Stimulated activated naive B cell treated with anti-CD40 and anti-IgM and Interleukin-4, amounts not matched to agents 10 μg/mL and 1 μg/mL and 100 μg/mL, for 72 hours (primary cell): ENCODE measurements at regions not wholly inside any gene's neighbourhood (a gene's known extent, or its start where the extent isn't known, plus 50 kb on each side); places are given as distances from the start of the nearest gene placed in this dataset.

Experiments
- ATAC-seq, 2 donors: fragments of 150-1000 bp; cut with Tn5 transposase; replicated peaks; 2 replicates each; pipeline ENCODE4 v1.10.0; 2021; ENCODE audit warnings: moderate library complexity in 1 of 2
- DNase-seq: peaks from one replicate; pipeline ENCODE4 v3.0.0; 2021
- H3K27ac Mint-ChIP-seq: one replicate; pipeline ENCODE4 v1.8.0; 2022; ENCODE audit warnings: mild to moderate bottlenecking, mixed read lengths
- H3K27me3 Mint-ChIP-seq, 2 donors: one replicate each; pipeline ENCODE4 v1.8.0; 2022; ENCODE audit warnings: mixed read lengths in 2 of 2
- H3K36me3 Mint-ChIP-seq, 2 donors: one replicate each; pipeline ENCODE4 v1.8.0; 2022; ENCODE audit warnings: mixed read lengths in 2 of 2, mild to moderate bottlenecking in 1 of 2
- H3K4me1 Mint-ChIP-seq, 2 donors: one replicate each; pipeline ENCODE4 v1.8.0; 2022; ENCODE audit warnings: mixed read lengths in 2 of 2, mild to moderate bottlenecking in 1 of 2
- H3K4me3 Mint-ChIP-seq, 2 donors: one replicate each; pipeline ENCODE4 v1.8.0; 2022; ENCODE audit warnings: mild to moderate bottlenecking in 2 of 2, mixed read lengths in 2 of 2, moderate library complexity in 1 of 2
- H3K9me3 Mint-ChIP-seq, 2 donors: one replicate each; pipeline ENCODE4 v1.8.0; 2022; ENCODE audit warnings: mixed read lengths in 2 of 2, mild to moderate bottlenecking in 1 of 2

GRCh38 chr2:146874260-146874658 is 970.6 kb upstream of the ACVR2A start:
- no peak overlapping the region for H3K4me3 Mint-ChIP-seq
- no peak for ATAC-seq
- H3K27me3 Mint-ChIP-seq, result no peaks in the 10 kb centered on the region
- H3K4me1 Mint-ChIP-seq, result no peaks in the 10 kb centered on the region
- no peak overlapping the region for H3K27ac Mint-ChIP-seq
- H3K9me3 Mint-ChIP-seq, result no peaks in the 10 kb centered on the region
- no peak for DNase-seq
- H3K36me3 Mint-ChIP-seq, result no peaks in the 10 kb centered on the region

GRCh38 chr2:146873646-146874259 is 971.1 kb upstream of the ACVR2A start:
- Mint-ChIP-seq H3K27ac (no peak overlapping the region), H3K4me3 (no peak overlapping the region), H3K9me3 (no peaks in the 10 kb centered on the region), H3K36me3 (no peaks in the 10 kb centered on the region), H3K4me1 (no peaks in the 10 kb centered on the region), H3K27me3 (no peaks in the 10 kb centered on the region)
- DNase-seq (no peak), ATAC-seq (no peak)

DNA sequence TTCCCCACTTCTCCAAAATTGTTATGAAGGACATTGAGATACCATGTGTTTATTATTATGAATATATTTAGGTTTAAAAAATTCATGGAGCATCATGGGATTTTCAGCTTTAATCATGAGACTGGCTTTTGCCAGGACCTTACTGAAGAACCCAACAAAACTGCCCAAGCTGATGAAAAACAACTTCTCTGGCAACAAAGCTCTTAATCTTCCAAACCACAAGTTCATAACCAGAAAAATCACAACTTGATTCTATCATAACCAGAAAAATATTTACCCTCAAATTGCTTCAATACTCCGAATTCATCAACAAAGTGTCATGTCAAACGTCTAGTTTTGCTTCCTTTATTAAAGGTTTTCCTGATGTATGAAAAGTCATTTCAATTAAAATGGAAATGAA is 971.8 kb upstream of the ACVR2A start:
- Mint-ChIP-seq H3K36me3 (no peaks in the 10 kb centered on the region), H3K4me1 (no peaks in the 10 kb centered on the region), H3K27me3 (no peaks in the 10 kb centered on the region), H3K27ac (no peak overlapping the region), H3K9me3 (no peaks in the 10 kb centered on the region), H3K4me3 (no peak overlapping the region)
- DNase-seq (no peak), ATAC-seq (no peak)

DNA sequence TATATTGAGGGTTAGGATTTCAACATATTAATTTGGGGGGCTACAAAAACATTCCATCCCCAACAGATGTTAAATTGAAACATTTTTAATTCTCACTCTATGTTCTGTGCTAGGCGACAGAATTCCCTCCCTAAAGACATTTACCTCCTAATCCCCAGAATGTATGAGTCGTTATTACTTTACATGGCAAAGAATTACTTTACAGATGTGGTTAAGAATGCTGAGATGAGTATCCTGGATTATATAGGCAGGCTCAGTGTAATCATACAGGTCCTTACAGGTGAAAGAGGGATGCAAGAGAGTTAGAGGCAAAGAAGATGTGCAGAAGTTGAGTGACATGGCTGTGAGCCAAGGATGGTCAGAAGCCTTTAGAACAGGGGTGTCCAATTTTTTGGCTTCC is 974.1 kb upstream of the ACVR2A start:
- no peak overlapping the region for H3K4me3 Mint-ChIP-seq
- no peak for DNase-seq
- H3K27me3 Mint-ChIP-seq, result no peaks in the 10 kb centered on the region
- no peak for ATAC-seq
- H3K36me3 Mint-ChIP-seq, result no peaks in the 10 kb centered on the region
- H3K27ac Mint-ChIP-seq, result no peak overlapping the region
- no peaks in the 10 kb centered on the region for H3K4me1 Mint-ChIP-seq
- H3K9me3 Mint-ChIP-seq, result peaks cover under 1 to 1% of the 10 kb centered on the region in 2 donors

GRCh38 chr2:146869328-146869727 is 975.5 kb upstream of the ACVR2A start:
- H3K4me1 Mint-ChIP-seq, result no peaks in the 10 kb centered on the region
- H3K27me3 Mint-ChIP-seq, result no peaks in the 10 kb centered on the region
- H3K36me3 Mint-ChIP-seq, result no peaks in the 10 kb centered on the region
- ATAC-seq, result no peak
- H3K9me3 Mint-ChIP-seq, result peaks cover 3 to 7% of the 10 kb centered on the region in 2 donors
- H3K4me3 Mint-ChIP-seq, result no peak overlapping the region
- no peak for DNase-seq
- no peak overlapping the region for H3K27ac Mint-ChIP-seq

GRCh38 chr2:146868051-146868450 is 976.8 kb upstream of the ACVR2A start:
- Mint-ChIP-seq H3K4me3 (no peak overlapping the region), H3K9me3 (peaks cover 5 to 11% of the 10 kb centered on the region in 2 donors), H3K4me1 (no peaks in the 10 kb centered on the region), H3K36me3 (no peaks in the 10 kb centered on the region), H3K27ac (no peak overlapping the region), H3K27me3 (no peaks in the 10 kb centered on the region)
- ATAC-seq, result no peak
- no peak for DNase-seq

DNA sequence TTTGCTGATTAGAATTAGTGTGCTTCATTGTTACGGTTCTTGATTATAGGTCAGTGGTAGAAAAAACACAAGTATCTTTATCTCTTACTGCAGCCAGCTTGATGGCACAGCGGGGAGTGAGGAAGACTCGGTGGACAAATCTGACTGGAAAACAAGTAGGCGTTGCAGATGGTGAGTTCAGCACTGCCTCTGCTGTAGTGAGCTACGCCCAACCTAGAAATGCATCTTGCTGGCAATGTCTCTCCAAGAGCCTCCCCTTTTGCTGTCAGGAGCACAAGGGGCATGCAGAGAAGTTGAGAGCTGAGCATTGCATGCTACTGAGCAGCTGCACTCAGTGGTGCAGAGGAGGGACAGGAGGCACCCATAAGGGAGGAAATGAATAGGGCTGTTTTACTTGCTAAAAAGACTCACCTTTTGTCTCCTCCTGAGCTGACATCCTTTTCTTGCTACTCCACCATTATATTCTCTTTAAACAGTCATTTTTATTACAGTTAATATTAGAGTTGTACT is 977.3 kb upstream of the ACVR2A start:
- ATAC-seq (no peak), DNase-seq (no peak)
- H3K4me1 Mint-ChIP-seq, result no peaks in the 10 kb centered on the region
- no peaks in the 10 kb centered on the region for H3K27me3 Mint-ChIP-seq
- H3K9me3 Mint-ChIP-seq, result peaks cover 5 to 11% of the 10 kb centered on the region in 2 donors
- H3K36me3 Mint-ChIP-seq, result no peaks in the 10 kb centered on the region
- H3K4me3 Mint-ChIP-seq, result no peak overlapping the region
- H3K27ac Mint-ChIP-seq, result no peak overlapping the region

- H3K9me3 Mint-ChIP-seq, result peaks cover 0 to 1% of the 10 kb centered on the region in 2 donors
- no peak for ATAC-seq
- no peak for DNase-seq
- H3K4me1 Mint-ChIP-seq, result no peaks in the 10 kb centered on the region
- H3K27me3 Mint-ChIP-seq, result no peaks in the 10 kb centered on the region
- H3K36me3 Mint-ChIP-seq, result no peaks in the 10 kb centered on the region
- H3K4me3 Mint-ChIP-seq, result no peak overlapping the region
- H3K27ac Mint-ChIP-seq, result no peak overlapping the region
These were observed 990.9 kb upstream of the ACVR2A start for GRCh38 chr2:146853741-146854444.

DNA sequence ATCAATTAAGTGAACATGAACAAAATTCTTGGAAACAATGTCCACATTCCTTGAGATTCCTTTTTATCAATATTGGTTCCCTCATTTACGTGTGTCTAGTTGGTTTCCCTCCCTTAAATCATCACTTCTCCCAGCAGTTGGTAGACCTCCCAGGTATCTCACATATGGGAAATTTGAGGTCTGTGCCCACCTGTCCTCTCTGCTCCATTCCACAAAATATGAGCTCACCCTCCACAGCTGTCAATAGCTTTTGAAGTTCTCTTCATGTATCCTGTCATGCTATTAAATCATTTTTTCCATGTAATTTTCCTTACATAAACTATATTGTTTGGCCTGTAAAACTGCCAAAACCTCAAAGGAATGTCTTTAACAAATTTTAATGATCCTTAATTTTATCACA is 992.2 kb upstream of the ACVR2A start:
- Mint-ChIP-seq H3K9me3 (no peaks in the 10 kb centered on the region), H3K36me3 (no peaks in the 10 kb centered on the region), H3K4me3 (no peak overlapping the region), H3K27me3 (no peaks in the 10 kb centered on the region), H3K4me1 (no peaks in the 10 kb centered on the region), H3K27ac (no peak overlapping the region)
- ATAC-seq (no peak), DNase-seq (no peak)

DNA sequence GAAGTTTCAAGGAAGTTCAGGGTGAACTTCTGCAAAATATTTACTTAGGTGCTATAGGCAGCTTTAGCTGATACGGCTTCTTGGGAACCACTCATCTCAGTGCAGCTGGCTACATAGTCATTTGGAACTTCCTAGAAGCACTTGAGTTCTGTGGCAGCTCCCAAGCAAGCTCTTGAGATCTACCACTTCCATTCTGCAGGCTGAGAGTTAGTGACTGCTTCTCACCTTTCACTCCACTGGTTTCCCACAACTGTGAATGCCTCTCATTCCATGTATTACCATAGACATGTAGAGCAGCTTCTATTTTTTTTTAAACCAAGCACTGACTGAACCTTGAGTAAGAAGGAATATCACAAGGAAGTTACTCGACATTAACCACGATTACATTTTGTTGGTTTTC is 994.1 kb upstream of the ACVR2A start:
- H3K4me3 Mint-ChIP-seq, result no peak overlapping the region
- DNase-seq (no peak), ATAC-seq (no peak)
- no peaks in the 10 kb centered on the region for H3K27me3 Mint-ChIP-seq
- H3K27ac Mint-ChIP-seq, result no peak overlapping the region
- no peaks in the 10 kb centered on the region for H3K36me3 Mint-ChIP-seq
- H3K9me3 Mint-ChIP-seq, result no peaks in the 10 kb centered on the region
- H3K4me1 Mint-ChIP-seq, result no peaks in the 10 kb centered on the region

DNA sequence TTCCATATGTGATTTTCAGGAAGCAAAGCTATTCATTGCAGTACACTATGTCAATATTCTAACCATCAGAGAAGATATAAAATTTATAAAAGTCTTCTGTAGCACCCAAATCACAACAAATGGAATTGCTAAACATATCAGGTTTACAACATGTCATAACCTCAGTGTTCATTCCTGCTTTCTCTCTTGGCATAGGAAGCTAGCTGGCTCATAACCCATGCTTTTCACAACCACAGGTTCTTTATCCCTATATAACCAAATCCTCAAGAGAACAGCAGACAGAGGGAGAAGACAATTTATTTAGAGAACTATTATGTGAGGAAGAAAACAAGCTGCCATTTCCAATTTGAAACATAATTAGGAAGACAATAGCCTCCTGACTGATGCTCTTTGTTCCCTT is 997.0 kb upstream of the ACVR2A start:
- Mint-ChIP-seq H3K4me3 (no peak overlapping the region), H3K9me3 (no peaks in the 10 kb centered on the region), H3K27me3 (no peaks in the 10 kb centered on the region), H3K36me3 (no peaks in the 10 kb centered on the region), H3K27ac (no peak overlapping the region), H3K4me1 (no peaks in the 10 kb centered on the region)
- DNase-seq (no peak), ATAC-seq (no peak)

DNA sequence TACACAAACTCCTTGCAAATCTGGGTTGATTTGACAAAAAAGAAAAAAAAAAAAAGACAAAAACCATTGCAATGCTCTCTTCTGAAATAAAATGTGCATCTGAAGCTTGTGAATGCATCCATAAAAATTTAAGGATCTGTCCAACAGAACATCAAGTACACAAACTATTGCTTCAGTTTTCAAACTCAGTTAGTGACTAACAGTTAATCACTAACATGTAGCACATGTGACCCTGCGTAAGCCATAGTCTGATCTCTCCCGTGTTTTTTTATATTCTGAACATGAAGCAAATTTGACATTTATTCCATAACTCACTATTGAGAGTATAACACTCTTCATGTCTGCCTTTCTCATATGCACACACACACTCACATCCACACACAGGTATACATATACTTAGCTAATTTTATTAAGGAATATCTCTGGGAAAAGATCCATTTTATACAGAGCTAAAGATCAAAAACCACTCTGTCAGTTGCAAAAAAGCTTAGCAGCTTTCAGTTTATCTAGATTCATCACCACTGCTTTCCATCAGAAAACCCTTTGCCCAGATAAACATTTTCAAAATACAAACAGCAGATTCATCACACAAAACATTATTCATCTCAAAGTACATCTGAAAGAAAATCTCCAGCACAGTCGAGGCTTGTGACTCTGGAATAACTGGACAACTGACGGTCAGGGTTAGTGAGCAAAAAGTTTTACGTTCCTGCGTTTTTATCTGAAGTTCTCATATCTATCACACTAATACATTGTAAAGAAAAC is 1000.4 kb upstream of the ACVR2A start:
- no peaks in the 10 kb centered on the region for H3K27me3 Mint-ChIP-seq
- DNase-seq (no peak), ATAC-seq (no peak)
- no peak overlapping the region for H3K27ac Mint-ChIP-seq
- H3K4me3 Mint-ChIP-seq, result no peak overlapping the region
- H3K9me3 Mint-ChIP-seq, result no peaks in the 10 kb centered on the region
- H3K36me3 Mint-ChIP-seq, result no peaks in the 10 kb centered on the region
- H3K4me1 Mint-ChIP-seq, result no peaks in the 10 kb centered on the region

DNA sequence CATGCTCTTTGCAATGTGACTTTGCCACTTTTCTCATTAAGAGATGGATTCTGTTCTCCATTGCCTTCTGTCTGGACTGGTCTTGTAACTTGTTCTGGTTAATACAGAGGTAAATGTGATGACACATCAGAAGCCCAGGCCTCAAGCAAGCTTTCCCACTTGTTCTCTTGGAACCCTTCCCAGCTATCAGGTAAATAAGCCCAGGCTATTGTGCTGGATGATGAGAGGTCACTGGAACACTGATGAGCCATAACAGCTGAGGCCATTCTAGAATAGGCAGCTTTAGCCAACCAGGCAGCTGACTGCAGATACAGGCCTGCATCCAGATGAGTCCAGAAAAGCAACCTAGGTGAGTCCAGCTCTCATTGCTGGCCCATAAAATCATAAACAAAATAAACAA is 1007.0 kb upstream of the ACVR2A start:
- Mint-ChIP-seq H3K9me3 (peaks cover 0 to 2% of the 10 kb centered on the region in 2 donors), H3K36me3 (no peaks in the 10 kb centered on the region), H3K4me3 (no peak overlapping the region), H3K4me1 (no peaks in the 10 kb centered on the region), H3K27me3 (no peaks in the 10 kb centered on the region), H3K27ac (no peak overlapping the region)
- ATAC-seq (no peak), DNase-seq (no peak)

DNA sequence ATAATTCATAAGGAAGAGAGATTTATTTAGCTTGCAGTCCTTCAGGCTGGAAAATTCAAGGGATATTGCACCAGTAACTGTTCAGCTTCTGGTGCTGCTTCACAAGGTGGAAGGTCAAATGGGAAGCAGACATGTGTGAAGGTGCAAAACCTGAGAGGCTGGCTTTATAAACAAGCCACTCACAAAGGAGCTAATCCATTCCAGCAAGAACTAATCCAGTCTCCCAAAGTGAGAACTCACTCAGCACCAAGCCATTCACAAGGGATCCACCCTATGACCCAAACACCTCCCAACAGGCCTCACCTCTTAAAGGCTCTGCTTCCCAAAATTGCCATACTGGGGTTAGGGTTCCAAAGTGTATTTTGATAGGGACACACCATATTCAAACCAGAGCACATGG is 1018.4 kb upstream of the ACVR2A start:
- Mint-ChIP-seq H3K36me3 (no peaks in the 10 kb centered on the region), H3K4me3 (no peak overlapping the region), H3K4me1 (no peaks in the 10 kb centered on the region), H3K27ac (no peak overlapping the region), H3K27me3 (no peaks in the 10 kb centered on the region), H3K9me3 (no peaks in the 10 kb centered on the region)
- ATAC-seq (no peak), DNase-seq (no peak)

DNA sequence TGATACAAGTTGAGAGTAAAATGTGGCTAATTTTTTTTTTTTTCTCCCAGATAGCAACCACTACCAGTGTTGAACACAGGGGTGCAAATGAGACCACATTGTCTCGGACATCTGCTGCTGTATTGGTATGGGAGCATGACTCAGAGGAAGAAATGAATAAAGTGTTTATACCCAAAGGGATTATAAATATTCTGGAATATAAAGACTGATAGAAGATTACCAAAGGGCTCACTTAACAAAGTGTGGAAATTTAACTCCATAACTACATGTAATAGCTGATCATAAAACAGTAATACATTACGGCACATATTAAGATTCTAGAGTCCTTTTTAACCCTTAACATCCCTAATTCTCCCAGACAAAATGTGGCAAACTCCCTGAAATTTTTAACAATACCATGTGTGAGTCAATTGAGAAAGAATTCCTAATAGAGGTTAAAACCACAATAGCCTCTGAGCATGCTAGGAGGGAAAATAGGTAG is 1023.0 kb upstream of the ACVR2A start:
- no peaks in the 10 kb centered on the region for H3K27me3 Mint-ChIP-seq
- no peak overlapping the region for H3K4me3 Mint-ChIP-seq
- H3K4me1 Mint-ChIP-seq, result no peaks in the 10 kb centered on the region
- no peaks in the 10 kb centered on the region for H3K9me3 Mint-ChIP-seq
- no peaks in the 10 kb centered on the region for H3K36me3 Mint-ChIP-seq
- DNase-seq (no peak), ATAC-seq (no peak)
- H3K27ac Mint-ChIP-seq, result no peak overlapping the region
